Heart left ventricle (tissue), 16 donors: ENCODE measurements at regions not wholly inside any gene's neighbourhood (a gene's known extent, or its start where the extent isn't known, plus 50 kb on each side); places are given as distances from the start of the nearest gene placed in this dataset.

Experiments
- ATAC-seq, 4 donors: fragments of 200-7000 bp; cut with Tn5 transposase; one replicate each; pipeline ENCODE4 v1.9.1; 2020 to 2022; ENCODE audit warnings: moderate library complexity in 4 of 4, mild to moderate bottlenecking in 3 of 4, moderate number of reproducible peaks in 1 of 4
- DNase-seq, 5 donors: peaks; one replicate each; pipeline ENCODE4 v3.0.0-alpha.2; 2020
- H3K27ac ChIP-seq, 12 donors: fragments of 200-600 bp; sonication (generic) in 4 of 12; one replicate each; pipeline versions ENCODE4 v1.5.0 to v1.8.0; 2016 to 2022; ENCODE audit warnings: mild to moderate bottlenecking in 2 of 12
- H3K27me3 ChIP-seq, 9 donors: fragments of 200-600 bp; sonication (generic) in 2 of 9; one replicate each; pipeline versions ENCODE4 v1.5.1 to v1.8.0; 2016 to 2022; ENCODE audit warnings: mild to moderate bottlenecking in 3 of 9
- H3K36me3 ChIP-seq, 9 donors: fragments of 200-600 bp; sonication (generic) in 2 of 9; one replicate each; pipeline versions ENCODE4 v1.5.0 to v1.8.0; 2018 to 2022; ENCODE audit warnings: mild to moderate bottlenecking in 2 of 9
- H3K4me1 ChIP-seq, 12 donors: fragments of 200-600 bp; sonication (generic) in 4 of 12; one replicate each; pipeline versions ENCODE4 v1.5.0 to v1.8.0; 2016 to 2022; ENCODE audit warnings: mild to moderate bottlenecking in 3 of 12
- H3K4me3 ChIP-seq, 12 donors: fragments of 200-600 bp; sonication (generic) in 4 of 12; one replicate each; pipeline versions ENCODE4 v1.5.0 to v1.8.0; 2017 to 2022; ENCODE audit warnings: mild to moderate bottlenecking in 9 of 12, moderate library complexity in 4 of 12
- H3K9me3 ChIP-seq, 12 donors: fragments of 200-600 bp; sonication (generic) in 4 of 12; one replicate each; pipeline versions ENCODE4 v1.5.0 to v1.8.0; 2016 to 2022; ENCODE audit warnings: mild to moderate bottlenecking in 1 of 12
- POLR2A ChIP-seq, 2 donors: fragments of 450-650 bp; IDR thresholded peaks; one replicate each; pipeline ENCODE4 v1.6.1; 2017; ENCODE audit warnings: antibody characterized with exemption in 2 of 2, mild to moderate bottlenecking in 2 of 2, moderate library complexity in 2 of 2
- WGBS, 4 donors: extraction: QIAGEN DNeasy Blood & Tissue Kit in 2 of 4; methylation state at CpG; one replicate each; pipeline versions ENCODE4 v1.1.5 to v1.1.7; 2013 to 2018; 5-methylcytosine and 5-hydroxymethylcytosine counted together
- intact Hi-C, 10 donors: fragments of 100-400 bp; cut with DNase I; formaldehyde crosslinking; loops; one replicate each; pipeline versions ENCODE4 v1.11.1 to v1.14.2; 2022
- TF ChIP-seq, protein P1 (sequence below), 12 donors: fragments of 200-600 bp; sonication (generic) in 4 of 12; IDR thresholded peaks; one replicate each; pipeline versions ENCODE4 v1.5.0 to v1.8.0; 2018 to 2022; ENCODE audit warnings: antibody characterized with exemption in 12 of 12, mild to moderate bottlenecking in 5 of 12
- donor health status: ischemic (EF 13 %, LVEDD 7.1; RV severe dilation, severe dysfunction).
- donor health status: healthy with polysubstance abuse.
- donor health status: DM: no; HTN: yes; CAD: no.
- donor health status: DM: no; HTN: no; CAD: no.
- donor health status: ischemic (EF 25% LVEDD 6.9; RV normal size, moderate dysfunction).
- donor health status: ischemic (EF 25% LVEDD 5.7; RV mildly dilated, moderate dysfunction).
- donor health status: healthy.
- donor health status: DM: yes; HTN: yes; CAD: no.
- donor health status: ischemic (EF 35%, LVEDD 5.7; RV mildly dilated, moderate dysfunction).
- donor health status: nonischemic (EF 11% LVEDD 7.7; RV severe dilation, severe dysfunction).
- donor health status: DM: yes; HTN: yes; CAD: no.
- donor health status: PGD.
- donor health status: ischemic (EF 29% LVEDD 5.4; RV normal size, mild dysfunction).
- donor health status: nonischemic (EF 23%, LVEDD 6.1; RV moderate dilation, normal function).

- H3K27me3 ChIP-seq: no peaks in the 10 kb centered on the region
- H3K36me3 ChIP-seq: no peaks in the 10 kb centered on the region
- no peak overlapping the region for H3K27ac ChIP-seq
- H3K4me3 ChIP-seq: no peak overlapping the region
- no peak for DNase-seq
- intact Hi-C loops: no loop called here
- TF ChIP-seq, protein P1, sequence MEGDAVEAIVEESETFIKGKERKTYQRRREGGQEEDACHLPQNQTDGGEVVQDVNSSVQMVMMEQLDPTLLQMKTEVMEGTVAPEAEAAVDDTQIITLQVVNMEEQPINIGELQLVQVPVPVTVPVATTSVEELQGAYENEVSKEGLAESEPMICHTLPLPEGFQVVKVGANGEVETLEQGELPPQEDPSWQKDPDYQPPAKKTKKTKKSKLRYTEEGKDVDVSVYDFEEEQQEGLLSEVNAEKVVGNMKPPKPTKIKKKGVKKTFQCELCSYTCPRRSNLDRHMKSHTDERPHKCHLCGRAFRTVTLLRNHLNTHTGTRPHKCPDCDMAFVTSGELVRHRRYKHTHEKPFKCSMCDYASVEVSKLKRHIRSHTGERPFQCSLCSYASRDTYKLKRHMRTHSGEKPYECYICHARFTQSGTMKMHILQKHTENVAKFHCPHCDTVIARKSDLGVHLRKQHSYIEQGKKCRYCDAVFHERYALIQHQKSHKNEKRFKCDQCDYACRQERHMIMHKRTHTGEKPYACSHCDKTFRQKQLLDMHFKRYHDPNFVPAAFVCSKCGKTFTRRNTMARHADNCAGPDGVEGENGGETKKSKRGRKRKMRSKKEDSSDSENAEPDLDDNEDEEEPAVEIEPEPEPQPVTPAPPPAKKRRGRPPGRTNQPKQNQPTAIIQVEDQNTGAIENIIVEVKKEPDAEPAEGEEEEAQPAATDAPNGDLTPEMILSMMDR (IDR thresholded peaks at IDR 0.05): no peak
- TF ChIP-seq POLR2A (IDR thresholded peaks at IDR 0.05): no peak
- WGBS, 4 donors: 61 to 81% (median 75%) methylated on average over 1 of the region's 1 CpG
- no peaks in the 10 kb centered on the region for H3K4me1 ChIP-seq
- peaks cover 0 to 5% (median 0%) of the 10 kb centered on the region in 12 donors for H3K9me3 ChIP-seq
- no peak for ATAC-seq
Measured at GRCh38 chr2:52238782-52239181, 1206.8 kb upstream of the NRXN1 start.

DNA sequence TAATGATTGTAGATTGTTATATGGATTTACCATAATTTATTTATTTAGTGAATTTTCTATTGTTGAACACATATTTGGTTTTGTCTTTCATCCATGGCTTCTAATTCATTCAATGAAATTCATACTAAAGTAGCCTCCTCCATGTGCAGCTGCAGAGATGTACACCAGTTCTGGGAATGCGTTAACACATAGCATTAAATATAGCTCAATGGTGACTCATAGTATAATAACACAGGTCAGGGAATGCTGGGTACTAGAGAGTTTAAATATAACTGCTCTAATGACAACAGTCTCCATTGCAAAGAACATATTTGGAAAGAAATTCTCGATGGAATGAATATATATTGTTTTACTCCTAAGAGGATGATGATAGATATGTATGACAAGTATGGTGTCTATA is 1190.2 kb upstream of the NRXN1 start:
- ATAC-seq: peak in 3 of 4 donors; percentile 57 to 95 (median 92)
- no peak for DNase-seq
- TF ChIP-seq, protein P1 (IDR thresholded peaks at IDR 0.05): no peak
- TF ChIP-seq POLR2A (IDR thresholded peaks at IDR 0.05): no peak
- WGBS, 4 donors: 28 to 42% (median 33%) methylated on average over 2 of the region's 2 CpGs
- Histone ChIP-seq H3K36me3 (no peaks in the 10 kb centered on the region), H3K27ac (no peak overlapping the region), H3K4me1 (no peaks in the 10 kb centered on the region), H3K4me3 (no peak overlapping the region), H3K27me3 (no peaks in the 10 kb centered on the region), H3K9me3 (peaks cover 0 to 3% (median 0%) of the 10 kb centered on the region in 12 donors)
- intact Hi-C loops: no loop called here

DNA sequence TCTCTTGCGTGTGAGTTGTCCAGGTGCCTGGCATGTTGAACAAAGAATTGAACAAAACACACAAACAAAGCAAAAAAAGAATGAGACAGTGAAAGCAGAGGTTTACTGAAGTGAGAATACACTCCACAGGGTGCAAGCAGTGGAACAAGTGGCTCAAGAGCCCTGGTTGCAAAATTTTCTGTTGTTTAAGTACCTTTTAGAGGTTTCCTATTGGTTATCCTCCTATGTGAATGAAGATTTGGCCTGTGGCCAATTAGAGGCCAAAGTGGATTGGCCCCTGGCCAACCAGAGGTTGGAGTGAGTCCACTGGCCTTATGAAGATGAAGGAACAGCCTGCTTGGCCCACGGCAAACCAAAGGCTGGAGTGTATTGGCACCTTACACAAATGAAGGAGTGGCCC is 1188.5 kb upstream of the NRXN1 start:
- H3K27ac ChIP-seq: no peak overlapping the region
- no peak overlapping the region for H3K4me3 ChIP-seq
- WGBS, 4 donors: 54 to 66% (median 60%) methylated on average over 2 of the region's 2 CpGs
- TF ChIP-seq POLR2A (IDR thresholded peaks at IDR 0.05): no peak
- TF ChIP-seq, protein P1 (IDR thresholded peaks at IDR 0.05): no peak
- ATAC-seq (no peak), DNase-seq (peak in 1 of 5 donors; percentile 18)
- intact Hi-C loops: no loop called here
- no peaks in the 10 kb centered on the region for H3K27me3 ChIP-seq
- H3K36me3 ChIP-seq: no peaks in the 10 kb centered on the region
- no peaks in the 10 kb centered on the region for H3K4me1 ChIP-seq
- peaks cover 0 to 3% (median 0%) of the 10 kb centered on the region in 12 donors for H3K9me3 ChIP-seq

- ATAC-seq (no peak), DNase-seq (no peak)
- intact Hi-C loops: no loop called here
- Histone ChIP-seq H3K27ac (no peak overlapping the region), H3K27me3 (no peaks in the 10 kb centered on the region), H3K36me3 (no peaks in the 10 kb centered on the region), H3K4me3 (no peak overlapping the region), H3K9me3 (no peaks in the 10 kb centered on the region), H3K4me1 (peaks cover 0 to 4% (median 0%) of the 10 kb centered on the region in 12 donors)
- WGBS, 4 donors: 81 to 87% (median 84%) methylated on average over 2 of the region's 2 CpGs
- no peak for TF ChIP-seq POLR2A (IDR thresholded peaks at IDR 0.05)
- TF ChIP-seq, protein P1 (IDR thresholded peaks at IDR 0.05): no peak
Measured at GRCh38 chr2:52210611-52211010, 1178.7 kb upstream of the NRXN1 start.
